Cardiac muscle cell (in vitro differentiated cells and primary cell): ENCODE measurements at regions not wholly inside any gene's neighbourhood (a gene's known extent, or its start where the extent isn't known, plus 50 kb on each side); places are given as distances from the start of the nearest gene placed in this dataset.

Source experiments
- DNase-seq, 2 donors: peaks; one replicate each; pipeline versions ENCODE4 v3.0.0 to v3.0.0-alpha.2; 2010 to 2017; ENCODE audit warnings: low read depth in 1 of 2, low spot score in 1 of 2
- H3K27ac ChIP-seq: fragments of 200-600 bp; sonication (generic); 2 replicates; pipeline ENCODE4 v1.5.1; 2016
- H3K27me3 ChIP-seq: fragments of 200-600 bp; sonication (generic); 2 replicates; pipeline ENCODE4 v1.6.0; 2016; ENCODE audit warnings: control low read depth
- H3K36me3 ChIP-seq: fragments of 200-600 bp; sonication (generic); 2 replicates; pipeline ENCODE4 v1.5.1; 2016; ENCODE audit warnings: control low read depth
- H3K4me1 ChIP-seq: fragments of 200-600 bp; sonication (generic); 2 replicates; pipeline ENCODE4 v1.8.1; 2017; ENCODE audit warnings: low read depth, mild to moderate bottlenecking, mixed run types
- H3K4me3 ChIP-seq: fragments of 200-600 bp; sonication (generic); 2 replicates; pipeline ENCODE4 v1.5.1; 2016; ENCODE audit warnings: mild to moderate bottlenecking
- H3K9me3 ChIP-seq: fragments of 200-600 bp; sonication (generic); 2 replicates; pipeline ENCODE4 v1.5.1; 2017; ENCODE audit warnings: low read depth, mild to moderate bottlenecking, control low read depth
- TF ChIP-seq, protein P1 (sequence below): IDR thresholded peaks from 2 replicates; pipeline ENCODE4 v1.5.1; 2012; ENCODE audit warnings: low read depth, mild to moderate bottlenecking, low read length

DNA sequence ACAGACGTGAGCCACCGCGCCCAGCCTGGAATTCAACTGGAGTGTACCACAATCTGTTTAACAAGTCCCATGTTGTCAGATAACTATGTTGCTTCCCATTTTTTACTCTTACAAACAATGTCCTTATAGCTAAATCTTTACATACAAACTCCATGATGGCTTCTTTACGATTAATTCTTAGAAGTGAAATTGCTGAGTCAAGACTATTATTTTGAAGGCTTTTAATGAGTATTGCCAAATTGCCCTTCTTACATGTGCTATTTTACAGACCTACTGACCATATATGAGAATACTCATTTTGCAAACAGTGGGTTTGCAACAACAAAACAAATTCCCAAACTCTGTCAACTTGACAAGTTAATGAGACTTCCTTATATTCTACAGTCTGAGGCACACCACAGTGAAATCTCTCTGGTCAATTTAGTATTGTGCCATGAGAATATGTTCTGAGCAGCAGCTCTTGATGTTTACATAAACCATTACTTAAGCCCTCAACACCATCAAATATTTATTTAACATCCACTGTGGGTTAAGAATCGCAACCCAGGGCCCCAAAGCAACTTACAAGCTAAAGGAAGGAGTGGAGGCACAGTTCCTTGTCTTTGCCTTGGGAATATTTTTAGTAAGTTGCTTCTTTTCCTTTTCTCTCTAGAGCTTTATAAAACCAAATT, 128.5 kb downstream of the SPRY1 start:
- no peak for DNase-seq
- Histone ChIP-seq H3K4me1 (no peaks in the 10 kb centered on the region), H3K36me3 (no peaks in the 10 kb centered on the region), H3K27ac (no peak overlapping the region), H3K9me3 (no peaks in the 10 kb centered on the region), H3K4me3 (no peak overlapping the region), H3K27me3 (no peaks in the 10 kb centered on the region)
- TF ChIP-seq, protein P1, sequence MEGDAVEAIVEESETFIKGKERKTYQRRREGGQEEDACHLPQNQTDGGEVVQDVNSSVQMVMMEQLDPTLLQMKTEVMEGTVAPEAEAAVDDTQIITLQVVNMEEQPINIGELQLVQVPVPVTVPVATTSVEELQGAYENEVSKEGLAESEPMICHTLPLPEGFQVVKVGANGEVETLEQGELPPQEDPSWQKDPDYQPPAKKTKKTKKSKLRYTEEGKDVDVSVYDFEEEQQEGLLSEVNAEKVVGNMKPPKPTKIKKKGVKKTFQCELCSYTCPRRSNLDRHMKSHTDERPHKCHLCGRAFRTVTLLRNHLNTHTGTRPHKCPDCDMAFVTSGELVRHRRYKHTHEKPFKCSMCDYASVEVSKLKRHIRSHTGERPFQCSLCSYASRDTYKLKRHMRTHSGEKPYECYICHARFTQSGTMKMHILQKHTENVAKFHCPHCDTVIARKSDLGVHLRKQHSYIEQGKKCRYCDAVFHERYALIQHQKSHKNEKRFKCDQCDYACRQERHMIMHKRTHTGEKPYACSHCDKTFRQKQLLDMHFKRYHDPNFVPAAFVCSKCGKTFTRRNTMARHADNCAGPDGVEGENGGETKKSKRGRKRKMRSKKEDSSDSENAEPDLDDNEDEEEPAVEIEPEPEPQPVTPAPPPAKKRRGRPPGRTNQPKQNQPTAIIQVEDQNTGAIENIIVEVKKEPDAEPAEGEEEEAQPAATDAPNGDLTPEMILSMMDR = no peak

DNA sequence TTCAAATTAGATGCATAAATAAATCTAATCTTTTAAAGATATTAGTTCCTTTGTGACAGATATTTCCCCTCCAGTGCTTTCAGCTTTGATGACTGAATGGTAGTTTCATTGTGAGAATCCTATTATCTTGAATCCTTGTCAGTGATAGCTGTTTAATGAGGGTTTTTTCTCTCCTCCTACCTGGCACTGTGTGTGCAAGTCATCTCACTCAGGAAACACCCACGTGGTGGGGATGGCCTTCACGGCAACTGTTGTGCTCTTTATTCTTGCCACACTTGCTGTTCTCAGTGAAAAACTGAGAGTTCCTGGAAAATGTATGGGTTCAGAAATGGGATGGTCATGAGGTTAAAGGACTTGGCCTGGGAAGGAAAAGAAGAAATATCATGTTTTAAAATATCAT, 129.9 kb downstream of the SPRY1 start:
- no peaks in the 10 kb centered on the region for H3K4me1 ChIP-seq
- H3K27me3 ChIP-seq = no peaks in the 10 kb centered on the region
- H3K36me3 ChIP-seq = no peaks in the 10 kb centered on the region
- H3K9me3 ChIP-seq = no peaks in the 10 kb centered on the region
- H3K27ac ChIP-seq = no peak overlapping the region
- TF ChIP-seq, protein P1 = no peak
- DNase-seq = no peak
- no peak overlapping the region for H3K4me3 ChIP-seq

- Histone ChIP-seq H3K27me3 (no peaks in the 10 kb centered on the region), H3K36me3 (no peaks in the 10 kb centered on the region), H3K27ac (no peak overlapping the region), H3K4me3 (no peak overlapping the region), H3K4me1 (no peaks in the 10 kb centered on the region), H3K9me3 (no peaks in the 10 kb centered on the region)
- DNase-seq = no peak
- TF ChIP-seq, protein P1 = no peak
These were observed 132.1 kb downstream of the SPRY1 start for GRCh38 chr4:123528501-123529277.

GRCh38 chr4:123529278-123529568, 132.6 kb downstream of the SPRY1 start:
- no peak for DNase-seq
- H3K27ac ChIP-seq = no peak overlapping the region
- no peaks in the 10 kb centered on the region for H3K9me3 ChIP-seq
- TF ChIP-seq, protein P1 = no peak
- H3K36me3 ChIP-seq = no peaks in the 10 kb centered on the region
- no peak overlapping the region for H3K4me3 ChIP-seq
- H3K4me1 ChIP-seq = no peaks in the 10 kb centered on the region
- H3K27me3 ChIP-seq = no peaks in the 10 kb centered on the region

GRCh38 chr4:123530357-123530756, 133.8 kb downstream of the SPRY1 start:
- Histone ChIP-seq H3K36me3 (no peaks in the 10 kb centered on the region), H3K4me1 (no peaks in the 10 kb centered on the region), H3K27me3 (no peaks in the 10 kb centered on the region), H3K27ac (no peak overlapping the region), H3K4me3 (no peak overlapping the region), H3K9me3 (no peaks in the 10 kb centered on the region)
- no peak for DNase-seq
- TF ChIP-seq, protein P1 = no peak
